Testis (tissue), 2 donors: ENCODE measurements at regions not wholly inside any gene's neighbourhood (a gene's known extent, or its start where the extent isn't known, plus 50 kb on each side); places are given as distances from the start of the nearest gene placed in this dataset.

Experiments used
- DNase-seq: peaks from one replicate; pipeline ENCODE4 v3.0.0-alpha.2; 2019
- H3K27ac ChIP-seq, 2 donors: fragments of 200-600 bp; sonication (generic); one replicate each; pipeline ENCODE4 v1.5.1; 2019
- H3K27me3 ChIP-seq: fragments of 200-600 bp; sonication (generic); one replicate; pipeline ENCODE4 v1.5.1; 2019
- H3K36me3 ChIP-seq: fragments of 200-600 bp; sonication (generic); one replicate; pipeline ENCODE4 v1.5.1; 2017; ENCODE audit warnings: low read depth; ENCODE audit errors: missing control alignments
- H3K4me1 ChIP-seq: fragments of 200-600 bp; sonication (generic); one replicate; pipeline ENCODE4 v1.5.1; 2019
- H3K4me3 ChIP-seq, 2 donors: fragments of 200-600 bp; sonication (generic); one replicate each; pipeline ENCODE4 v1.5.1; 2017 to 2019
- H3K9me3 ChIP-seq: fragments of 200-600 bp; sonication (generic); one replicate; pipeline ENCODE4 v1.5.1; 2017
- POLR2A ChIP-seq: fragments of 450-650 bp; IDR thresholded peaks from one replicate; pipeline ENCODE4 v1.6.1; 2017; ENCODE audit warnings: antibody characterized with exemption, mild to moderate bottlenecking, moderate library complexity
- WGBS, 2 donors: methylation state at CpG; one replicate each; pipeline ENCODE4 v1.1.5; 2018; 5-methylcytosine and 5-hydroxymethylcytosine counted together
- intact Hi-C: fragments of 100-400 bp; cut with DNase I; formaldehyde crosslinking; loops from one replicate; pipeline ENCODE4 v1.15.1; 2023; ENCODE audit warnings: low total_unique reads
- TF ChIP-seq, protein P1 (sequence below), 3 experiments: fragments of 450-650 bp in 2 of 3; fragments of 200-600 bp in 1 of 3; sonication (generic) in 1 of 3; IDR thresholded peaks; one replicate each; pipeline ENCODE4 v1.5.1; 2016 to 2019; ENCODE audit warnings: antibody characterized with exemption in 3 of 3, mild to moderate bottlenecking in 2 of 3, moderate library complexity in 1 of 3

DNA sequence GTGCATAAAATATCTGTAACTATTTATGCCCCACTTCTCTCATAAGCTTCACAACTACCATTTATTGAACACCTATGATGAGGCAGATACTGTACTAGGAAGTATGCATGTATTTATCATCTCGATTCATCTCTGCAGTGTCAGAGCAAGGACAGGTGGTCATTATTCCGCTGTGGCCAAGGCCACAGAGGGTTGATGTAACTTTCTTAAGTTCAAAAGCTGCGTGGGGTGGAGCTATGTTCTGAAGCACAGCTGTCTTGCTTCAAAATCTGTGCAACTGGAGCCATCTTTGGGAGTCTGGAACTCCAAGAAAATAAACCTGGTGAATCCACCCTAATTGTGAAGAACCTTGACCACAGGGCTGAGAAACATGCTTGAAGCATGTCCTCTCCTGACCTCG is 60.2 kb upstream of the HMGXB4 start:
- intact Hi-C loops = no loop called here
- TF ChIP-seq, protein P1, sequence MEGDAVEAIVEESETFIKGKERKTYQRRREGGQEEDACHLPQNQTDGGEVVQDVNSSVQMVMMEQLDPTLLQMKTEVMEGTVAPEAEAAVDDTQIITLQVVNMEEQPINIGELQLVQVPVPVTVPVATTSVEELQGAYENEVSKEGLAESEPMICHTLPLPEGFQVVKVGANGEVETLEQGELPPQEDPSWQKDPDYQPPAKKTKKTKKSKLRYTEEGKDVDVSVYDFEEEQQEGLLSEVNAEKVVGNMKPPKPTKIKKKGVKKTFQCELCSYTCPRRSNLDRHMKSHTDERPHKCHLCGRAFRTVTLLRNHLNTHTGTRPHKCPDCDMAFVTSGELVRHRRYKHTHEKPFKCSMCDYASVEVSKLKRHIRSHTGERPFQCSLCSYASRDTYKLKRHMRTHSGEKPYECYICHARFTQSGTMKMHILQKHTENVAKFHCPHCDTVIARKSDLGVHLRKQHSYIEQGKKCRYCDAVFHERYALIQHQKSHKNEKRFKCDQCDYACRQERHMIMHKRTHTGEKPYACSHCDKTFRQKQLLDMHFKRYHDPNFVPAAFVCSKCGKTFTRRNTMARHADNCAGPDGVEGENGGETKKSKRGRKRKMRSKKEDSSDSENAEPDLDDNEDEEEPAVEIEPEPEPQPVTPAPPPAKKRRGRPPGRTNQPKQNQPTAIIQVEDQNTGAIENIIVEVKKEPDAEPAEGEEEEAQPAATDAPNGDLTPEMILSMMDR (IDR thresholded peaks at IDR 0.05) = no peak
- no peak for TF ChIP-seq POLR2A
- 54 to 69% methylated on average over 4 of the region's 4 CpGs for WGBS, 2 donors
- no peaks in the 10 kb centered on the region for H3K36me3 ChIP-seq
- no peaks in the 10 kb centered on the region for H3K4me1 ChIP-seq
- no peak overlapping the region for H3K27ac ChIP-seq
- no peaks in the 10 kb centered on the region for H3K9me3 ChIP-seq
- DNase-seq = no peak
- H3K4me3 ChIP-seq = no peak overlapping the region
- H3K27me3 ChIP-seq = no peaks in the 10 kb centered on the region

DNA sequence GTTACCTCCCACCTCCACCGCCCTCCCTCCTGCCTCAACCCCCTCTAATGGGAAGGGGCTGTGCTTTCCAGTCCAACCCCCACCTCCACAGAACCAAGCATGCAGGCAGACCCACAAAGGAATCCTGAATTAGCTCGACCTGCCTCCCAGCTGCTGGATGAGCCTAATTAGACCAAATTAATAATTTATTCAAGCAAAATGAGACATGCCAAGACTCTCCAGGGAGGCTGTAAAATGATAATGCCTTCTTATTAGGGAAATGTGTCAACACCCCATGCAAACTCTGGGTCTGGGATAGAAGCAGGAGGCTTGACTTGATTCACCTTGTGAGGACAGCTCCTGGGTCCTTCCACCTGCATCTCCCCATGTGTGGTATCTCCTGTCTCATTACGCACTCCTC is 59.4 kb upstream of the HMGXB4 start:
- TF ChIP-seq, protein P1 (IDR thresholded peaks at IDR 0.05) = no peak
- TF ChIP-seq POLR2A = no peak
- no peaks in the 10 kb centered on the region for H3K27me3 ChIP-seq
- no peak for DNase-seq
- H3K4me1 ChIP-seq = no peaks in the 10 kb centered on the region
- no peaks in the 10 kb centered on the region for H3K36me3 ChIP-seq
- intact Hi-C loops = no loop called here
- no peak overlapping the region for H3K27ac ChIP-seq
- 45 to 68% methylated on average over 3 of the region's 3 CpGs for WGBS, 2 donors
- H3K9me3 ChIP-seq = no peaks in the 10 kb centered on the region
- H3K4me3 ChIP-seq = no peak overlapping the region

DNA sequence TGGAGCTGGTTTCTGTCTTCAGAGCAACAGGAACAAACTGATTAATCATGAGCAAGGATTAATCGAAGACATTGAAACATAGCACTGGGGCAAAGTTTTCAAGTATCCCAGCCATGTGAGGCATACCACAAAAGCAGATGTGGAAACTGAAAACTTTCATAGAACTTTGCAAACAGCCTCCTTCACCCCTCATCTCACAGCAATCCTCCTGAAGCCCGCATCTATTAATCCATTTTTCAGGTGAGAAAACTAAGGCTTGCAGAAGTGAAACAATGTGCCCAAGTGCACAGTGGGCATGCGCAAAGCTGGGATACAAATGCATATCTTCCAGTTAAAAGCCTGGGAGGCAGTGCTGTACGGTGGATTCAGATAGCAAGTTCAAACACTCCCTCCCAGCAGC is 58.6 kb upstream of the HMGXB4 start:
- H3K27me3 ChIP-seq = no peaks in the 10 kb centered on the region
- WGBS, 2 donors = 65 to 67% methylated on average over 4 of the region's 4 CpGs
- no peak for DNase-seq
- H3K36me3 ChIP-seq = no peaks in the 10 kb centered on the region
- H3K27ac ChIP-seq = no peak overlapping the region
- intact Hi-C loops = no loop called here
- H3K9me3 ChIP-seq = no peaks in the 10 kb centered on the region
- no peaks in the 10 kb centered on the region for H3K4me1 ChIP-seq
- TF ChIP-seq POLR2A = no peak
- H3K4me3 ChIP-seq = no peak overlapping the region

DNA sequence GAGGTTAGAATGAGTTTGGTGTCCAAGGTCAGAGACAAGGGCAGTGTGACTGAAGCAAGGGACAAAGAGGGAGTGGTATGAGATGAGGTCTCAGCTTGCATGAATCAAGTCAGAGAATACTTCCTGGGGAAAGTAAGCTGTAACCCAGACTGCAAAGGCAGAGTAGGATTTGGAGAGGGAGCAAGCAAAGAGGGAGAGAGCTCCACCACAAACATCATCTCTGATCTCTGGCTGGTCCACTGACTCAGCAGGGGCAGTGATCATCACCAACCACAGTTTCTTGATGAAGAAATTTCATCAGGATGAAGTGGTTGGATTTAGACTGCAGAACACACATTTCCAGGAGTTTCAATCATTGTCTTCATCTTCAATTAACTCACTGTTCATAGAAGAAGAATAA is 54.9 kb upstream of the HMGXB4 start:
- Histone ChIP-seq H3K9me3 (no peaks in the 10 kb centered on the region), H3K27me3 (no peaks in the 10 kb centered on the region), H3K36me3 (no peaks in the 10 kb centered on the region), H3K27ac (no peak overlapping the region), H3K4me3 (no peak overlapping the region), H3K4me1 (no peaks in the 10 kb centered on the region)
- TF ChIP-seq, protein P1 (IDR thresholded peaks at IDR 0.05) = no peak
- intact Hi-C loops = no loop called here
- no peak for DNase-seq

DNA sequence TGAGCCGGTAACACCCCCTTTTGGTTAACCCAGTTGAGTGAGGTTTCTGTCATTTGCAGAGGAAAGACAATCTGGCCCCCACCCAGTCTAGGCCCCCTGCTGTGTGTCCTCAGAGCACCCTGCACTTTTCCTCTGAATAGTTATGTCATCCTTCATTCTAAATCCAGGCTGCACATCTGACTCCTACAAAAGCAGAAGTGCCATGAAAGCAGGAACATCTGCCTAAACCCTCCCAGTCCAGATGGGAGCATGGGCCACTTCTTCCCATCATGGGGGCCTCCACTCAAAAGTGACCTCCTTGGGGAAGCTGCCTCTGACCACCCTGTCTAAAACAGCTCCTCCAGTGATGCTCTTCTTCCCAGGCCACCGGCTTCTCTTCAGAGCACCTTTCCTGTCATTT is 53.7 kb upstream of the HMGXB4 start:
- intact Hi-C loops = no loop called here
- 94 to 96% methylated on average over 1 to 2 of the region's 2 CpGs for WGBS, 2 donors
- no peak for DNase-seq
- Histone ChIP-seq H3K27ac (no peak overlapping the region), H3K27me3 (no peaks in the 10 kb centered on the region), H3K4me1 (no peaks in the 10 kb centered on the region), H3K36me3 (no peaks in the 10 kb centered on the region), H3K4me3 (no peak overlapping the region), H3K9me3 (no peaks in the 10 kb centered on the region)
- TF ChIP-seq, protein P1 (IDR thresholded peaks at IDR 0.05) = no peak
- TF ChIP-seq POLR2A = no peak
